OCI-LY1 (cell line): ENCODE measurements at regions not wholly inside any gene's neighbourhood (a gene's known extent, or its start where the extent isn't known, plus 50 kb on each side); places are given as distances from the start of the nearest gene placed in this dataset.

ENCODE experiments used
- H2AFZ ChIP-seq: fragments of 200-600 bp; sonication (generic), shearing (Covaris generic); 2 replicates; pipeline ENCODE4 v1.6.0; 2014; ENCODE audit warnings: antibody characterized with exemption, mild to moderate bottlenecking, low read length
- H3F3A ChIP-seq: fragments of 200-600 bp; sonication (generic), shearing (Covaris generic); 2 replicates; pipeline ENCODE4 v1.6.0; 2014; ENCODE audit warnings: mild to moderate bottlenecking, antibody characterized with exemption, low read length, moderate library complexity; ENCODE audit not compliant: insufficient read depth
- H3K27ac ChIP-seq: fragments of 200-600 bp; sonication (generic); 2 replicates; pipeline ENCODE4 v1.5.1; 2014; ENCODE audit warnings: low read length, mixed run types, mild to moderate bottlenecking, low read depth; ENCODE audit not compliant: poor library complexity, severe bottlenecking
- H3K27me3 ChIP-seq: fragments of 200-600 bp; sonication (generic); 2 replicates; pipeline ENCODE4 v1.6.0; 2014; ENCODE audit warnings: antibody characterized with exemption, mild to moderate bottlenecking, low read length, moderate library complexity; ENCODE audit not compliant: insufficient read depth
- H3K36me3 ChIP-seq: fragments of 200-600 bp; sonication (generic); 2 replicates; pipeline ENCODE4 v1.6.1; 2014; ENCODE audit warnings: mild to moderate bottlenecking, antibody characterized with exemption, low read length, moderate library complexity, mixed read lengths; ENCODE audit not compliant: insufficient read depth
- H3K4me1 ChIP-seq: fragments of 200-600 bp; sonication (generic); 2 replicates; pipeline ENCODE4 v1.5.1; 2014; ENCODE audit warnings: mild to moderate bottlenecking, low read length, moderate library complexity; ENCODE audit not compliant: insufficient read depth, severe bottlenecking
- H3K4me2 ChIP-seq: fragments of 200-600 bp; sonication (generic), shearing (Covaris generic); 2 replicates; pipeline ENCODE4 v1.6.1; 2014; ENCODE audit warnings: low read length
- H3K4me3 ChIP-seq: fragments of 200-600 bp; sonication (generic); 2 replicates; pipeline ENCODE4 v1.5.1; 2014; ENCODE audit warnings: low read length, low read depth, mild to moderate bottlenecking, mixed read lengths; ENCODE audit not compliant: poor library complexity, severe bottlenecking
- H3K79me2 ChIP-seq: fragments of 200-600 bp; shearing (Covaris generic); 2 replicates; pipeline ENCODE4 v1.6.1; 2016; ENCODE audit warnings: mixed run types, low read length, mixed read lengths; ENCODE audit not compliant: insufficient read depth
- H3K9ac ChIP-seq: fragments of 200-600 bp; sonication (generic), shearing (Covaris generic); 2 replicates; pipeline ENCODE4 v1.6.1; 2014; ENCODE audit warnings: mild to moderate bottlenecking, low read length, mixed read lengths
- H3K9me2 ChIP-seq: fragments of 200-600 bp; sonication (generic), shearing (Covaris generic); 2 replicates; pipeline ENCODE4 v1.6.1; 2014; ENCODE audit warnings: low read depth, mild to moderate bottlenecking, low read length, mixed read lengths
- H3K9me3 ChIP-seq: fragments of 200-600 bp; shearing (Covaris generic); 2 replicates; pipeline ENCODE4 v1.6.1; 2014; ENCODE audit warnings: low read length, mixed read lengths
- H4K20me1 ChIP-seq: fragments of 200-600 bp; sonication (generic), shearing (Covaris generic); 2 replicates; pipeline ENCODE4 v1.6.0; 2016; ENCODE audit warnings: mild to moderate bottlenecking, low read length; ENCODE audit not compliant: insufficient read depth
- CTCF ChIP-seq: fragments of 200-600 bp; sonication (generic), shearing (Covaris generic); IDR thresholded peaks from 2 replicates; pipeline ENCODE4 v1.5.1; 2017; ENCODE audit warnings: mild to moderate bottlenecking, antibody characterized with exemption, low read length, moderate library complexity, mixed read lengths
- EZH2 ChIP-seq: fragments of 200-600 bp; sonication (generic), shearing (Covaris generic); IDR thresholded peaks from 2 replicates; pipeline ENCODE4 v1.8.0; 2017; ENCODE audit warnings: borderline replicate concordance, mixed run types, mild to moderate bottlenecking, antibody characterized with exemption, low read length, moderate library complexity, mixed read lengths

- no peak for TF ChIP-seq EZH2
- TF ChIP-seq CTCF: no peak
These were observed 451.1 kb downstream of the DSC3 start for GRCh38 chr18:30591462-30591861.

GRCh38 chr18:30588673-30589164, 453.8 kb downstream of the DSC3 start:
- Histone ChIP-seq H3K9me3 (no peaks in the 10 kb centered on the region), H3K4me1 (no peaks in the 10 kb centered on the region), H3K4me3 (no peak overlapping the region), H3K9ac (no peak overlapping the region), H3K9me2 (no peaks in the 10 kb centered on the region), H3K36me3 (no peaks in the 10 kb centered on the region), H3K27ac (no peak overlapping the region), H2AFZ (no peak overlapping the region), H3F3A (no peaks in the 10 kb centered on the region), H3K79me2 (no peaks in the 10 kb centered on the region), H3K4me2 (no peak overlapping the region), H3K27me3 (no peaks in the 10 kb centered on the region), H4K20me1 (no peaks in the 10 kb centered on the region)
- TF ChIP-seq CTCF (no peak), EZH2 (no peak)

More at GRCh38 chr18:30591462-30591861, 451.1 kb downstream of the DSC3 start:
- Histone ChIP-seq H3K27me3 (no peaks in the 10 kb centered on the region), H3K79me2 (no peaks in the 10 kb centered on the region), H3K36me3 (no peaks in the 10 kb centered on the region), H3K9ac (no peak overlapping the region), H4K20me1 (no peaks in the 10 kb centered on the region), H3K27ac (no peak overlapping the region), H3K9me2 (no peaks in the 10 kb centered on the region), H3F3A (no peaks in the 10 kb centered on the region), H3K9me3 (no peaks in the 10 kb centered on the region), H2AFZ (no peak overlapping the region), H3K4me1 (no peaks in the 10 kb centered on the region), H3K4me2 (no peak overlapping the region), H3K4me3 (no peak overlapping the region)

GRCh38 chr18:30583768-30584167, 458.8 kb downstream of the DSC3 start:
- TF ChIP-seq CTCF (no peak), EZH2 (no peak)
- Histone ChIP-seq H2AFZ (no peak overlapping the region), H3K9ac (no peak overlapping the region), H3K4me3 (no peak overlapping the region), H3K27me3 (no peaks in the 10 kb centered on the region), H4K20me1 (no peaks in the 10 kb centered on the region), H3K4me1 (no peaks in the 10 kb centered on the region), H3K4me2 (no peak overlapping the region), H3K9me2 (no peaks in the 10 kb centered on the region), H3K27ac (no peak overlapping the region), H3F3A (no peaks in the 10 kb centered on the region), H3K9me3 (no peaks in the 10 kb centered on the region), H3K79me2 (no peaks in the 10 kb centered on the region), H3K36me3 (no peaks in the 10 kb centered on the region)
